ENCODE measurements at regions not wholly inside any gene's neighbourhood (a gene's known extent, or its start where the extent isn't known, plus 50 kb on each side); places are given as distances from the start of the nearest gene placed in this dataset.

GRCh38 chr15:91420689-91421088 is 320.6 kb downstream of the SV2B start:
- DNase-seq = no peak
- Histone ChIP-seq H3K36me3 (ENCODE audit: insufficient read depth, low read length) (no peaks in the 10 kb centered on the region), H2AFZ (ENCODE audit: low read length) (no peak overlapping the region), H3K79me2 (ENCODE audit: low read length) (no peaks in the 10 kb centered on the region), H3K4me2 (ENCODE audit: low read depth, low read length, poor library complexity, severe bottlenecking) (no peak overlapping the region), H3K27me3 (ENCODE audit: low read length) (no peaks in the 10 kb centered on the region), H3K9me2 (replicated peaks; ENCODE audit: insufficient read depth, low read length) (no peaks in the 10 kb centered on the region), H4K20me1 (ENCODE audit: insufficient read depth, low read depth, low read length) (no peaks in the 10 kb centered on the region), H3K9me3 (ENCODE audit: low read length) (no peaks in the 10 kb centered on the region), H3K4me1 (ENCODE audit: low read length) (no peaks in the 10 kb centered on the region), H3K9ac (ENCODE audit: low read length) (no peak overlapping the region), H3K4me3 (ENCODE audit: low read length) (no peak overlapping the region), H3K27ac (ENCODE audit: low read length) (no peak overlapping the region)

GRCh38 chr15:91422797-91423196 is 322.7 kb downstream of the SV2B start:
- H3K9ac ChIP-seq (ENCODE audit: low read length) = no peak overlapping the region
- no peak overlapping the region for H2AFZ ChIP-seq (ENCODE audit: low read length)
- no peaks in the 10 kb centered on the region for H4K20me1 ChIP-seq (ENCODE audit: insufficient read depth, low read depth, low read length)
- no peaks in the 10 kb centered on the region for H3K9me2 ChIP-seq (replicated peaks; ENCODE audit: insufficient read depth, low read length)
- H3K79me2 ChIP-seq (ENCODE audit: low read length) = no peaks in the 10 kb centered on the region
- H3K4me1 ChIP-seq (ENCODE audit: low read length) = no peaks in the 10 kb centered on the region
- no peaks in the 10 kb centered on the region for H3K9me3 ChIP-seq (ENCODE audit: low read length)
- no peaks in the 10 kb centered on the region for H3K36me3 ChIP-seq (ENCODE audit: insufficient read depth, low read length)
- H3K27ac ChIP-seq (ENCODE audit: low read length) = no peak overlapping the region
- no peak for DNase-seq
- H3K4me3 ChIP-seq (ENCODE audit: low read length) = no peak overlapping the region
- no peaks in the 10 kb centered on the region for H3K27me3 ChIP-seq (ENCODE audit: low read length)
- no peak overlapping the region for H3K4me2 ChIP-seq (ENCODE audit: low read depth, low read length, poor library complexity, severe bottlenecking)

- Histone ChIP-seq H3K9me3 (ENCODE audit: low read length) (no peaks in the 10 kb centered on the region), H3K4me2 (ENCODE audit: low read depth, low read length, poor library complexity, severe bottlenecking) (no peak overlapping the region), H3K4me1 (ENCODE audit: low read length) (no peaks in the 10 kb centered on the region), H3K9me2 (replicated peaks; ENCODE audit: insufficient read depth, low read length) (no peaks in the 10 kb centered on the region), H3K9ac (ENCODE audit: low read length) (no peak overlapping the region), H4K20me1 (ENCODE audit: insufficient read depth, low read depth, low read length) (no peaks in the 10 kb centered on the region), H2AFZ (ENCODE audit: low read length) (no peak overlapping the region), H3K79me2 (ENCODE audit: low read length) (no peaks in the 10 kb centered on the region), H3K27me3 (ENCODE audit: low read length) (no peaks in the 10 kb centered on the region), H3K27ac (ENCODE audit: low read length) (no peak overlapping the region), H3K4me3 (ENCODE audit: low read length) (no peak overlapping the region), H3K36me3 (ENCODE audit: insufficient read depth, low read length) (no peaks in the 10 kb centered on the region)
- DNase-seq = no peak
These were observed 323.9 kb downstream of the SV2B start for GRCh38 chr15:91424001-91424400.

- no peak for DNase-seq
- Histone ChIP-seq H3K9me2 (replicated peaks; ENCODE audit: insufficient read depth, low read length) (no peaks in the 10 kb centered on the region), H3K9me3 (ENCODE audit: low read length) (no peaks in the 10 kb centered on the region), H3K4me3 (ENCODE audit: low read length) (no peak overlapping the region), H3K36me3 (ENCODE audit: insufficient read depth, low read length) (no peaks in the 10 kb centered on the region), H3K79me2 (ENCODE audit: low read length) (no peaks in the 10 kb centered on the region), H3K4me2 (ENCODE audit: low read depth, low read length, poor library complexity, severe bottlenecking) (no peak overlapping the region), H3K27ac (ENCODE audit: low read length) (no peak overlapping the region), H3K4me1 (ENCODE audit: low read length) (no peaks in the 10 kb centered on the region), H4K20me1 (ENCODE audit: insufficient read depth, low read depth, low read length) (no peaks in the 10 kb centered on the region), H3K9ac (ENCODE audit: low read length) (no peak overlapping the region), H2AFZ (ENCODE audit: low read length) (no peak overlapping the region), H3K27me3 (ENCODE audit: low read length) (no peaks in the 10 kb centered on the region)
These were observed 326.4 kb downstream of the SV2B start for GRCh38 chr15:91426412-91426811.

- Histone ChIP-seq H3K9me2 (replicated peaks; ENCODE audit: insufficient read depth, low read length) (no peaks in the 10 kb centered on the region), H3K9ac (ENCODE audit: low read length) (no peak overlapping the region), H3K4me2 (ENCODE audit: low read depth, low read length, poor library complexity, severe bottlenecking) (no peak overlapping the region), H3K79me2 (ENCODE audit: low read length) (no peaks in the 10 kb centered on the region), H3K36me3 (ENCODE audit: insufficient read depth, low read length) (no peaks in the 10 kb centered on the region), H2AFZ (ENCODE audit: low read length) (no peak overlapping the region), H3K4me1 (ENCODE audit: low read length) (no peaks in the 10 kb centered on the region), H3K27me3 (ENCODE audit: low read length) (no peaks in the 10 kb centered on the region), H3K27ac (ENCODE audit: low read length) (no peak overlapping the region), H3K9me3 (ENCODE audit: low read length) (no peaks in the 10 kb centered on the region), H4K20me1 (ENCODE audit: insufficient read depth, low read depth, low read length) (no peaks in the 10 kb centered on the region), H3K4me3 (ENCODE audit: low read length) (no peak overlapping the region)
- DNase-seq = no peak
These were observed 329.9 kb downstream of the SV2B start for GRCh38 chr15:91429973-91430372.

- no peak overlapping the region for H3K9ac ChIP-seq (ENCODE audit: low read length)
- H4K20me1 ChIP-seq (ENCODE audit: insufficient read depth, low read depth, low read length) = no peaks in the 10 kb centered on the region
- H3K79me2 ChIP-seq (ENCODE audit: low read length) = no peaks in the 10 kb centered on the region
- no peaks in the 10 kb centered on the region for H3K27me3 ChIP-seq (ENCODE audit: low read length)
- H3K27ac ChIP-seq (ENCODE audit: low read length) = no peak overlapping the region
- H3K4me3 ChIP-seq (ENCODE audit: low read length) = no peak overlapping the region
- no peaks in the 10 kb centered on the region for H3K9me2 ChIP-seq (replicated peaks; ENCODE audit: insufficient read depth, low read length)
- DNase-seq = no peak
- H2AFZ ChIP-seq (ENCODE audit: low read length) = no peak overlapping the region
- no peaks in the 10 kb centered on the region for H3K4me1 ChIP-seq (ENCODE audit: low read length)
- no peaks in the 10 kb centered on the region for H3K9me3 ChIP-seq (ENCODE audit: low read length)
- H3K4me2 ChIP-seq (ENCODE audit: low read depth, low read length, poor library complexity, severe bottlenecking) = no peak overlapping the region
- H3K36me3 ChIP-seq (ENCODE audit: insufficient read depth, low read length) = no peaks in the 10 kb centered on the region
These were observed 331.1 kb downstream of the SV2B start for GRCh38 chr15:91431041-91431715.

- Histone ChIP-seq H3K9ac (ENCODE audit: low read length) (no peak overlapping the region), H3K27me3 (ENCODE audit: low read length) (no peaks in the 10 kb centered on the region), H3K27ac (ENCODE audit: low read length) (no peak overlapping the region), H3K4me1 (ENCODE audit: low read length) (no peaks in the 10 kb centered on the region), H3K4me2 (ENCODE audit: low read depth, low read length, poor library complexity, severe bottlenecking) (no peak overlapping the region), H2AFZ (ENCODE audit: low read length) (no peak overlapping the region), H3K9me3 (ENCODE audit: low read length) (no peaks in the 10 kb centered on the region), H4K20me1 (ENCODE audit: insufficient read depth, low read depth, low read length) (no peaks in the 10 kb centered on the region), H3K9me2 (replicated peaks; ENCODE audit: insufficient read depth, low read length) (no peaks in the 10 kb centered on the region), H3K79me2 (ENCODE audit: low read length) (no peaks in the 10 kb centered on the region), H3K36me3 (ENCODE audit: insufficient read depth, low read length) (no peaks in the 10 kb centered on the region), H3K4me3 (ENCODE audit: low read length) (no peak overlapping the region)
- no peak for DNase-seq
These were observed 335.1 kb downstream of the SV2B start for GRCh38 chr15:91435113-91435512.

- H3K27ac ChIP-seq (ENCODE audit: low read length) = no peak overlapping the region
- H3K36me3 ChIP-seq (ENCODE audit: insufficient read depth, low read length) = no peaks in the 10 kb centered on the region
- no peaks in the 10 kb centered on the region for H3K9me3 ChIP-seq (ENCODE audit: low read length)
- no peak overlapping the region for H3K4me2 ChIP-seq (ENCODE audit: low read depth, low read length, poor library complexity, severe bottlenecking)
- no peak for DNase-seq
- no peak overlapping the region for H3K4me3 ChIP-seq (ENCODE audit: low read length)
- H3K79me2 ChIP-seq (ENCODE audit: low read length) = no peaks in the 10 kb centered on the region
- H3K9ac ChIP-seq (ENCODE audit: low read length) = no peak overlapping the region
- no peaks in the 10 kb centered on the region for H4K20me1 ChIP-seq (ENCODE audit: insufficient read depth, low read depth, low read length)
- H3K9me2 ChIP-seq (replicated peaks; ENCODE audit: insufficient read depth, low read length) = no peaks in the 10 kb centered on the region
- no peaks in the 10 kb centered on the region for H3K27me3 ChIP-seq (ENCODE audit: low read length)
- H2AFZ ChIP-seq (ENCODE audit: low read length) = no peak overlapping the region
- H3K4me1 ChIP-seq (ENCODE audit: low read length) = no peaks in the 10 kb centered on the region
These were observed 344.6 kb downstream of the SV2B start for GRCh38 chr15:91444656-91445055.

Measured in Karpas-422 (cell line).